ENCODE measurements at regions not wholly inside any gene's neighbourhood (a gene's known extent, or its start where the extent isn't known, plus 50 kb on each side); places are given as distances from the start of the nearest gene placed in this dataset.

DNA sequence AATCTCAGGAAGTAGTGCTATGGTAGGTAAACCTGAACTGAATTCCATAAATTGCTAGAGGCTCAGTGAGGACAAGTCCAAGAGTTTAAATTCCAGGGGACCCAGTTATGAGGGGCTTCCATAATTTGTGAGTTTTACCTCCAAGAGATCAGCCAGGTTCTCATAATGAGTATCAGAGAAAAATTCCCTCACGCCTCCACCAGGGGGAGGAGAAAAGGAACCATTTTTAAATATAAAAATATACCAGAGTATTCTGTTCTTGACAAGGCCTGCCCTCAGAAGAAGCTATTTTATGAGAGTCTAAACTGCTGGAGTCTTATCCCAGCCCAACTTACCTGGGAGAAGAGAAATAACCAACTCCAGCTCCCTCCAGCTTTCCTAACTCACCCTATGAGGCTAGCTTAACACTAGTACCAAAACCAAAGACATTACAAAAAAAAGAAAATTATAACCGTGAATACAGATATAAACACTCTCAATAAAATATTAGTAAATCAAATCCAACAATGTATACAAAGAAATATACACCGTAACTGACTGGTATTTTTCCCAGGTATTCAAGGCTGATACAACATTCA is 158.7 kb downstream of the TFAP2A start:
- ChIA-PET POLR2A (no interaction called here), CTCF (interaction anchor here (0.5 kb wide), 1 partner anchor 600 kb away, joined by 3 read pairs; no protein-coding TSS in a partner anchor)
- H3K27ac Mint-ChIP-seq: no peak overlapping the region
- H3K9me3 Mint-ChIP-seq: no peaks in the 10 kb centered on the region
- H3K27me3 Mint-ChIP-seq: no peaks in the 10 kb centered on the region
- DNase-seq: no peak
- no peak overlapping the region for H3K4me3 Mint-ChIP-seq
- H3K36me3 Mint-ChIP-seq (ENCODE audit: low read depth): no peaks in the 10 kb centered on the region
- no peaks in the 10 kb centered on the region for H3K4me1 Mint-ChIP-seq

DNA sequence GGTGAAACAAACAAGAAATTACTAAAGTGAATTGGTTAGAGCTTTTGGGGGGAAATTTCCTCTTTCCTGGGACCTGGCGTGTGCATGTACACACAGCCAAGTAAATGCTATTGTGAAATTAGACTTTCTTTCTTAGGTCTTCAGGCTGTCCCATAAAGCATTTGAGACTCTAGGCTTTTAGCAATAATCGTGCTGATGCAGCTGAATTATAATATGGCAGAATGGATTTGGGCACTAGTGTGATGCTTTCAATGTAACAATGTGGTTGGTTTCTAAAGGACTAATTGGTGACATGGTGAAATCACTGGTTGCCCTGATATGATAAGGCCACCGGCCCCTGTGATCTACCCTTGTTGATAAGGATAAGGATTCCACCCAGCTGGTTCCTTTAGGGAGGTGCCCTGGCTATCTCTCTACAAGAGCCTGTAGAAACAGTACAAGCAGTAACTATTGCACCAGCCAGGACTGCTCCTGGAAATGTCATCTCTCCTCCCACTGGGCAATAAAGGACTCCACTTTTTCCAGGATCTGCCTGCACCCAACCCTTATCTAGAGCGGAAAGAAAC is 164.1 kb downstream of the TFAP2A start:
- Mint-ChIP-seq H3K36me3 (ENCODE audit: low read depth) (no peaks in the 10 kb centered on the region), H3K9me3 (no peaks in the 10 kb centered on the region), H3K27ac (no peak overlapping the region), H3K4me1 (no peaks in the 10 kb centered on the region), H3K27me3 (no peaks in the 10 kb centered on the region), H3K4me3 (no peak overlapping the region)
- no peak for DNase-seq
- CTCF ChIA-PET: no interaction called here
- POLR2A ChIA-PET: no interaction called here

DNA sequence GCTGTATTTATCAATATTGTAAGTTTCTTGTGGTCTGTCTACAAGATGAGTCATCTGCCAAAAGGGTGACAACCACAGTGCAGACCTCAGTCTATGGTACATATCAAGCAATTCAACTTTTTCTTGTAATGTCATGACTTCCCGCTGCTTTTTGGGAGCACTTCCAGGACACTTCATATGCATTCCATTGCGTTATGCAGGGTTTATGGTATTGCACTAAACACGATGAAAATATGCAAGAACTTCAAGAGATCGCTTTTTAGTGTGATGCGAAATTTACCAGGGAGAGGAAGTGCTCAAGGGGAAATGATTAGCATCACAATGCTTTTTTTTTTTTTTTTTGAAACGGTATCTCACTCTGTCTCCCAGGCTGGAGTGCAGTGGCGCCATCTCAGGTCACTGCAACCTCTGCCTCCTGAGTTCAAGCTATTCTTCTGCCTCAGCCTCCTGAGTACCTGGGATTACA is 166.5 kb downstream of the TFAP2A start:
- Mint-ChIP-seq H3K9me3 (no peaks in the 10 kb centered on the region), H3K4me1 (no peaks in the 10 kb centered on the region), H3K27ac (no peak overlapping the region), H3K4me3 (no peak overlapping the region), H3K27me3 (no peaks in the 10 kb centered on the region), H3K36me3 (ENCODE audit: low read depth) (no peaks in the 10 kb centered on the region)
- POLR2A ChIA-PET: no interaction called here
- CTCF ChIA-PET: no interaction called here
- no peak for DNase-seq

DNA sequence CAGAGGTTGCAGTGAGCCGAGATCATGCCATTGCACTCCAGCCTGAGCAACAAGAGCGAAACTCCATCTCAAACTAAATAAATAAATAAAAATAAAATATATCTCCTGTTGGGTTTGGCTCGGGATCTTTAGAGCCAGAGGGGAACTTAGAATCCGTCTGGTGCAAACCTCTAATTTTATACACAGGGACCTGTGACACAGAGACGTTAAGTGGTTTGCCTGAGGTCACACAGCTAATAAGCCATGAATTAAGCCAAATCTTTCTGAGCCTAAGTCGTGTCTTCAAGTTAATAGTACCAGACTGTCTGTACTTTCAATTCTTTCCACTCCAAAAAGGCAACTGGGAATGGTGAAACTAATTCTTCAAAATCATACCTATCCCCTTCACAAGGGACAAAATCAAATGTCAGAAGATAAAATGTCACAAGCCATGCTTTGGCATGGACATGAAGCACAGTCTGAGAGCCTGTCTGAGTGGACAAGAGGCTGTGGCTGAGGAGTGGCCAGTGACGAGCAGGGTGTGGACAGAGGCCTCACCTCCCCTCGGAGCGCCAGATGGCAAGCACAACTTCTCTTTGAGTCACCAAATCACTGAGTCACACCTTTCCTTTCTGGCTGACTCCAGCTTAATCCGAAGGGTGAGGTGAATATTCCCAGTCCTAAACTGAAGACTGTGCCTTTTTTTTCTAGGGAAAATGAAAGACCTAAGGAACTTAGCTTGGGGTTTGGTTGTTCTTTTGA is 177.4 kb downstream of the TFAP2A start:
- ChIA-PET CTCF (interaction anchor here (1.3 kb wide), 1 partner anchor 10 kb away, joined by 3 read pairs; no protein-coding TSS in a partner anchor), POLR2A (no interaction called here)
- Mint-ChIP-seq H3K4me3 (no peak overlapping the region), H3K36me3 (ENCODE audit: low read depth) (no peaks in the 10 kb centered on the region), H3K27me3 (no peaks in the 10 kb centered on the region), H3K9me3 (no peaks in the 10 kb centered on the region), H3K4me1 (no peaks in the 10 kb centered on the region), H3K27ac (no peak overlapping the region)
- DNase-seq: no peak

DNA sequence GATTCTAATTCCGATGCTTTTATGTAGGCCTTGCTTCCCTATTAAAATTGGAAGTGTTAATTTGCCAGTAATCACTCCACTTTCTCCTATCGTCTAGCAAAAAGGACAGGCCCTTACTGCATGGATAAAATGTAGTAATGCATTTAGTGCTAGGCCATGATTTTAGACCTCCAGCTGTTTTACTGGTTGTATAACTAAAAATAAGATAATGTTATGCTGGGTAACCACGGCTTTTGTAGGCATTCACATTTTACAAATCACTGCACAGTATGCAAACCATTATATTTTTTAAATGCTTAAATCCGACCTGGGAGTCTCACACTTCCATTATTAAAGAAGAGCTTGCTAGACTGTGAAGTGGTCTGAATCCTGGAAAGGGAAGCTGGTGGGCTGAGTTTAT is 179.5 kb downstream of the TFAP2A start:
- POLR2A ChIA-PET: no interaction called here
- CTCF ChIA-PET: no interaction called here
- Mint-ChIP-seq H3K4me3 (no peak overlapping the region), H3K27ac (no peak overlapping the region), H3K4me1 (no peaks in the 10 kb centered on the region), H3K27me3 (no peaks in the 10 kb centered on the region), H3K36me3 (ENCODE audit: low read depth) (no peaks in the 10 kb centered on the region), H3K9me3 (no peaks in the 10 kb centered on the region)
- DNase-seq: no peak

DNA sequence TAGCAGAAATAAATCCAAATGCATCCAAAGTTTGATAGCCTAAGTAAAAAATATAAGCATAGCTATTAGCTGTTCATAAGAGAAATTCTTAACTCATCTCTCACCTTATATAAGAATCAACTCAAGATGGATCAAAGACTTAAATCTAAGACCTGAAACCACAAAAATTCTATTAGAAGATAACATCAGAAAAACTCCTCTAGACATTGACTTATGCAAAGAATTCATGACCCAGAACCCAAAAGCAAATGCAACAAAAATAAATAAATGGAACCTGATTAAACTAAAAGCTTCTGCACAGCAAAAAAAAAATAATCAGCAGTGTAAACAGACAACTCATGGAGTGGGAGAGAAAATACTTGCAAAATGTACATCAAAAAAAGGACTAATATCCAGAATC is 184.3 kb downstream of the TFAP2A start:
- Mint-ChIP-seq H3K9me3 (no peaks in the 10 kb centered on the region), H3K27me3 (no peaks in the 10 kb centered on the region), H3K4me3 (no peak overlapping the region), H3K36me3 (ENCODE audit: low read depth) (no peaks in the 10 kb centered on the region), H3K27ac (no peak overlapping the region), H3K4me1 (no peaks in the 10 kb centered on the region)
- ChIA-PET CTCF (no interaction called here), POLR2A (no interaction called here)
- no peak for DNase-seq

DNA sequence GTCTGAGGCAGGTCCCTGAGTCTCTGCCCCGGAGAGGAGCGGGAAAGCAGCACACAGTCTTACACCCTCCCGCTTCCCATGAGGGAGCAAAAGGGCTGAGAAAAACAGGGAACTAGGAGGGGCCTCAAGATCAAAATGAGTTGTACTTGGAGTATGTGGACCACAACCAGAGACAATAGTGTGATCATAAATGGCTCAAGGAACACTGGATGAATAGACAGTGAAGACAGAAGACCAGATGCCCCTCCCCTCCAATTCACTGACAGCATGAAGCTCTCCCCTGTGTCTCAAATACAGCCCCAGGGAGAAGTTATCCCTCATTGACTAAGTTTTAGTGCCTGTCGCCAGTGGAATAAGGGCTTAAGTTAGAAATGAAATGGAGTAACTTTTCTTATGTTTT is 191.0 kb downstream of the TFAP2A start:
- Mint-ChIP-seq H3K9me3 (no peaks in the 10 kb centered on the region), H3K4me1 (no peaks in the 10 kb centered on the region), H3K27me3 (no peaks in the 10 kb centered on the region), H3K4me3 (no peak overlapping the region), H3K27ac (no peak overlapping the region), H3K36me3 (ENCODE audit: low read depth) (no peaks in the 10 kb centered on the region)
- CTCF ChIA-PET: no interaction called here
- POLR2A ChIA-PET: no interaction called here
- no peak for DNase-seq

DNA sequence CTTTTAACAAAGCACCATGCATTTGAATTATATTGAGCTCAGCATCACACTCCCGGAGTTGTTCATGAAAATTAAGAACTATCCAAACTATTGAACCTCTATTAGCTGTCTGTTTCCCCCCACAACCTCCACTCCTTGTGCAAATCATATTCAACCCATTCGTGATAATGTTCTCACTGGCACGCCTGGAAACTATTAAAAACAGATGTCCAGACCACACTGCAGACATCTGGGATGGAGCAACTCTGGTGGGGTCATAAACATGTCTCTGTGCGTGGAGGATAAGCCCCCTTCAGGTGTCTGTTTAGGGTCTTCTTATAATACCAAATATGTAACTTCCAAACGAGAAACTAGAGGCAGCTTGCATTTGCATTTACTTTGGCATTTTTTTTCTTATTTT is 193.7 kb downstream of the TFAP2A start:
- no peak for DNase-seq
- Mint-ChIP-seq H3K36me3 (ENCODE audit: low read depth) (no peaks in the 10 kb centered on the region), H3K4me1 (no peaks in the 10 kb centered on the region), H3K27ac (no peak overlapping the region), H3K27me3 (no peaks in the 10 kb centered on the region), H3K4me3 (no peak overlapping the region), H3K9me3 (no peaks in the 10 kb centered on the region)
- POLR2A ChIA-PET: no interaction called here
- CTCF ChIA-PET: interaction anchor here (0.7 kb wide), 1 partner anchor 1912 kb away, joined by 3 read pairs; no protein-coding TSS in a partner anchor

DNA sequence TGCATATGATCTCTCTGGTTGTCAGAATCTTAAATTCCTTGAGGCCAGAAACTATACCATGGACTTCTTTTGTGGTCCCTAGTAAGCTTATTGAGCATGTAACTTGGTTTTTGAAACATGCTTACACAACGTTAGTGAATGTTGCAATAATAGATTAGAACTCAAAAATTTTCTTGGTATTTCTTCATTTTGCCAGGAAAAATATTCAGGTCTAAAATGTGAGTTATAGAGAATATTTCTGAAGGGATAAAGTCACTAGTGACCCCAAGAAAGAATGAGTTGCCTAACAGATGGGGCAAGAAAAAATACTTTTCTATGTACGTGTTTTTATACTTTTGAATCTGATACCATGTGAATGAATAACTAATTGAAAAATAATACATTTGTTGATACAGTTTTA is 195.4 kb downstream of the TFAP2A start:
- no peak overlapping the region for H3K4me3 Mint-ChIP-seq
- CTCF ChIA-PET: no interaction called here
- no peaks in the 10 kb centered on the region for H3K9me3 Mint-ChIP-seq
- no peaks in the 10 kb centered on the region for H3K4me1 Mint-ChIP-seq
- POLR2A ChIA-PET: no interaction called here
- H3K27ac Mint-ChIP-seq: no peak overlapping the region
- H3K36me3 Mint-ChIP-seq (ENCODE audit: low read depth): no peaks in the 10 kb centered on the region
- DNase-seq: no peak
- no peaks in the 10 kb centered on the region for H3K27me3 Mint-ChIP-seq

DNA sequence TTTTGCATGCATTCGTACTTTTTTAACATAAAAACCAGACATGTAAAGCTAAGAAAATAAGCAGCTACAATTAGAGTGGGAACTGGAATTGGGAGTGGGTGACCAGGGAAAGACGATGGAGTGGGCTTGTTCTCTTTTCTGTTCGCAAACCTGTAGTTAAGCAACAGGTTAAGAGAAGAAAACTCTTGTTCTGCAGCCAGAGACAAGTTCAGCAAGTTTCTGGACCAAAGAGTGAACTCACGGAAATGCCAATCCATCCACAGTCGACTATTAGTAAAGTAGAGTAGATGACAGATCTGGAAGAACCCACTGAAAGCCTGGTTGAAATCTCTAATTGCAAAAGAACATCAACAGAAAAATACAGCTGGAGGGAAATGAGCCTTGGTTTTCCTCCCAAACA is 197.8 kb downstream of the TFAP2A start:
- POLR2A ChIA-PET: no interaction called here
- no peaks in the 10 kb centered on the region for H3K36me3 Mint-ChIP-seq (ENCODE audit: low read depth)
- H3K27ac Mint-ChIP-seq: no peak overlapping the region
- CTCF ChIA-PET: no interaction called here
- no peaks in the 10 kb centered on the region for H3K27me3 Mint-ChIP-seq
- no peaks in the 10 kb centered on the region for H3K4me1 Mint-ChIP-seq
- no peak for DNase-seq
- H3K4me3 Mint-ChIP-seq: no peak overlapping the region
- no peaks in the 10 kb centered on the region for H3K9me3 Mint-ChIP-seq

DNA sequence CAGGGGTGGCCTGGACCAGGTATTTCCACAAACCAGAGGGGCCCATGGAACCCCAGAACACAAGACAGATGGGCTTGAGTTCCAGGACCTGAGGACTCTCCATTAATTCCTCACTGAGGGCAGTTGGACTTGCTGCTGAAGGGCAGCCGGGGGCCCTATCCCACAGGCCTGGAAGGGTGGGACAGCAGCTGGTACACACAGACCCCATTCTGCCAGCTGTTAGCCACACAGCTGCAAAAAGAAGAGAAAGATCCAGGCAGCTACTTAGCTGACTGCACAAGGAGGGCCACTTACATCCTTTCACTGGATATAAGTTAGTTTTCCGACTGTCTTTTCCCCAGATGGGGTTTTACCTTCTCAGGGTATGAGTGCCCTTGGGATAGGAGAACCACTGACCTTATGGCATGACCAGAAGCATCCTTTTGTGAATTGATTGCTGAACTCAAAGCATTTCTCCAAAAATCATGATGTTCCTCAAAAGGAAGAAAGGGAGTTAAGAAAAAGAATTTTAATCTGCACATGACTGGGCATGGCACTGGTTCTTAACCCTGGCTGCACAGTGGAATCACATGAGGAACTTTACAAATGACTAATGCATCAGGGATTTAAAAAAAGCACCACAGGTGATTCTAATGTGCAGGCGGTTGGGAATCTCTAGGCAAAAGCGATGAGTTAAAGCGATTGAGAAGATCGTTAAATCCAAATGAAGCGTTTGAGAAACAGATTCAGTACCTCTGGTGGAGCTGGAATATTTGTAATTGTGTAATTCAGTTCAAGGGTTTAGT is 199.4 kb downstream of the TFAP2A start:
- H3K4me3 Mint-ChIP-seq: no peak overlapping the region
- no peaks in the 10 kb centered on the region for H3K9me3 Mint-ChIP-seq
- no peaks in the 10 kb centered on the region for H3K4me1 Mint-ChIP-seq
- ChIA-PET CTCF (no interaction called here), POLR2A (no interaction called here)
- no peaks in the 10 kb centered on the region for H3K36me3 Mint-ChIP-seq (ENCODE audit: low read depth)
- no peak for DNase-seq
- no peak overlapping the region for H3K27ac Mint-ChIP-seq
- H3K27me3 Mint-ChIP-seq: no peaks in the 10 kb centered on the region

DNA sequence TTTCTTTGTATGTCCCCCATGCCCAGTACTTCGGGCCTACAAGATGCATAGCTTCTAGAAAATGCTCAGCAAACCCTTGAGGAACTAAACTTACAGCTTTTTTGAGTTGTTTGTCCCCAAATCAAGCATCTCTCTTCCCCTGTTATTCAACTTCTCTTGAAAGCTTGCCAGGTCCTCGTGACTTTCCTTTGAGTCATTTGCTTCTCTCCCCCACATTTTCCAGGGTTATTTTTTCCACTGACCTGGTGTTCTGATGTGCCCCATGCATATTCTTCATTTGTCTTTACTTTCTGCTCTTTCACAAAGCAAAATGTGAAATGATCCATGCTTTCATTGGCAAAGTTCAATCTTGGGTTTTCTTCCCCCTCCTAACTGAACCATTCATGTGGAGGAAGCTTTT is 204.8 kb downstream of the TFAP2A start:
- Mint-ChIP-seq H3K27me3 (no peaks in the 10 kb centered on the region), H3K4me1 (no peaks in the 10 kb centered on the region), H3K27ac (no peak overlapping the region), H3K4me3 (no peak overlapping the region), H3K9me3 (no peaks in the 10 kb centered on the region), H3K36me3 (ENCODE audit: low read depth) (no peaks in the 10 kb centered on the region)
- CTCF ChIA-PET: interaction anchor here (0.7 kb wide), 1 partner anchor 71 kb away, joined by 4 read pairs; no protein-coding TSS in a partner anchor
- POLR2A ChIA-PET: no interaction called here
- DNase-seq: no peak

DNA sequence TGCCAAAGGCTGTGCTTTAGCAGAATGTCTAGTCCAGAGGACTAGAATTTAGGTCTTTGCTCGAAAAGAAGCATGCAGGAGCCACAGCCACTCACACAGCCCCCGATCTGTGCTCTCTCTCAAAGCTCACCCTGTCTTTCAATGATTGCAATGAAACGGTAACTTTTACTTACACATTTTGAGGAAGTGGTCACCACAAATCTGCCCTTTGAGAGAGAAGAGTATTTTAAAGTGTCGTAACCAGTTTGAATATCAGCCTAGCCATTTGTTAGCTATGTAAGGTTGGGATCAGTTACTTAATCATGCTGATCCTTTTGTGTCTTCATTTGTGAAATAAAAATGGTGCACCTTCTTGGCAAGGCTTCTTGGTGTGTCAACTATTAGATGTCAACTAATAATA is 209.0 kb downstream of the TFAP2A start:
- Mint-ChIP-seq H3K4me1 (no peaks in the 10 kb centered on the region), H3K27me3 (no peaks in the 10 kb centered on the region), H3K9me3 (no peaks in the 10 kb centered on the region), H3K27ac (no peak overlapping the region), H3K4me3 (no peak overlapping the region), H3K36me3 (ENCODE audit: low read depth) (no peaks in the 10 kb centered on the region)
- no peak for DNase-seq
- ChIA-PET POLR2A (no interaction called here), CTCF (no interaction called here)

Measured in activated CD4-positive, alpha-beta T cell treated with anti-CD3 and anti-CD28 coated beads, Interleukin-2, amount 10 ng/mL, durations not matched to agents 7 days and 5 days (primary cell).